ENCODE measurements at regions not wholly inside any gene's neighbourhood (a gene's known extent, or its start where the extent isn't known, plus 50 kb on each side); places are given as distances from the start of the nearest gene placed in this dataset.

DNA sequence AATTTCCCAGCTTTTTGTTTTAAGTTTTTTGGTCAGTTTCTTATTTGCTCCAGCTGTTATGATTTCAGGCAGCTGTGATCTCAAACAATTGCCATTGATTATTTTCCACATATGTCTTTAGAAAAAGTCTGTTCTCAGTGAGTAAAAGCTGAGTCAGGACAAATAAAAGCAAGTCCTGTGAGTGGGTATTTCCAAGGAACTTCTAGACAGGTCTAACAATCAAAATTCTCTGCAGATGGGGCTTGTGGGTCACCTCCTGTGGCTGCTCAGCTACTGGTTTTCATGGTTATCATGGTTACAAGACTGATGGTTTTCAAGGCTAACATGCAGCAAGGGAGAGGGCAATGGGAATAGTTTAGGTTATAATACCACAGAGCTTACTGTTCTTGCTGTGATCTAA, 585.7 kb downstream of the LMO4 start:
- no peak for DNase-seq (ENCODE audit: low read depth, low spot score)

DNA sequence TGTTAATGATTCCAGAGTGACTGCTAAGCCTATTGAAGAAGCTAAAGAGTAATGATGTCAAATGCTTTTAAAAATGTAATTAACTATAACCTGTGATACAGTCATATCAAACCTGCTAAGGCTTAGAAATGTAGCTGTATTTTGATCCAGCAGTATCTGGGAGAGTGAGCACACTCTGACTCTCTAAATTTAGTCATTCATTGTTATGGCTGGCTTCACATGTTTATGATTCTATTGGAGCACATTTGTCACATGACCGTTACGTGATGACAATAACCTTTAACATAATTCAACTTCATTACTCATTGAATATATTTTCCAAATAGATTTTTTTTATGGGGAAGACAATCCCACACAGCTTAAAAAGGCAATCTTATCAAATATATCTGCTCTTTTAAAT, 587.1 kb downstream of the LMO4 start:
- no peak for DNase-seq (ENCODE audit: low read depth, low spot score)

DNA sequence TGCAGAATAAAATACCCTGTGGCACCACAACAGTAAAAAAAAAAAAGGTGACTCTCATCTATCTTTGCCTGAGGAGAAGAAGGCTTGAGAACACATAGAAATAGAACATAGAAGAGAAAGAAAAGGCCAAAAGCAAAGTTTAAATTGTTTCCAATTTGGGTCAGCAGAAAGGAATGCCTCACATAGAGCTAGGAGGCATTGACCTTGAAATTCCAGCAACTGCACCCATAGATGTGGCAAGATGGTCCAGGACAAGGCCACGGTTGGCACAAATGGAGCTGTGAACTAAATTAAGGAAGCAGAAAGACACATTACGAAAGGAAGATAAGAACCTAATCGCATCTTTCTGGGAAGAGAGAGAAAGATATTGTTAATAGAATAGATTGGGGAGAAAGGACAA, 588.3 kb downstream of the LMO4 start:
- DNase-seq (ENCODE audit: low read depth, low spot score) = no peak

DNA sequence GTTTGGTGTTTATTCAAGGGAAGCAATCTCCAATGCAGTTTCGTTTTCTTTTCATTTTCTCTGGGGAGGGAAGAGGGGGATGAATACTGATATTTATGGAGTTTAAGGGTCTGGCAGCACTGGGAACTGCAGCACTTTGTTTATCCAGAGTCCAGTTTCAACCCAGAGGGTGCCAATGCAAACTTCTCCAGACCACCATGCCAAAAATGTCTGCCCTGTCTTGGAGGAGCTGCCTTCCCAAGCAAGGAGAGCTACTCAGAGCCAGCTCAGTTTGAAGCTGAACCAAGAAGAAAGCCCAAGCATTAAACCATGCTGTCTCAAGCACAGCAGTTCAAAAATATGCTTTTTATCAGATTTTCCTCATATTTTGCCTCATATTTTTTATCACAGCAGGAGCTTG, 589.7 kb downstream of the LMO4 start:
- no peak for DNase-seq (ENCODE audit: low read depth, low spot score)

DNA sequence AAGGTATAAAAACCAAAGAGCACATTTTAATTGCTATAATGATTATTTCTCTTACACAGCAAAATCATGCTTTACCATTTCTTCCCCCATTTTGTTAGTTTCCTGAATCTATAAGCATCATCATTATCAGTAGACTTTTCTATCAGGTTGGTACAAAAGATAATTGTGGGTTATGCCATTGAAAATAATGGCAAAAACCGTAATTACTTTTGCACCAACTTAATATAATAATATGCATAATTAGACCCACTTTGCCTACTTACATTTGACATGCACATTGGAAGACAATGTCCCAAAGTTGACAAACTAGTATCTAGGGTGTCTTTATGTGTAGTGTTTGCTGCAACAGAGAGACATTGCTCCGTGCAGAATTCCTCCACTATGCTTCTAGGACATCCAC, 594.2 kb downstream of the LMO4 start:
- no peak for DNase-seq (ENCODE audit: low read depth, low spot score)

DNA sequence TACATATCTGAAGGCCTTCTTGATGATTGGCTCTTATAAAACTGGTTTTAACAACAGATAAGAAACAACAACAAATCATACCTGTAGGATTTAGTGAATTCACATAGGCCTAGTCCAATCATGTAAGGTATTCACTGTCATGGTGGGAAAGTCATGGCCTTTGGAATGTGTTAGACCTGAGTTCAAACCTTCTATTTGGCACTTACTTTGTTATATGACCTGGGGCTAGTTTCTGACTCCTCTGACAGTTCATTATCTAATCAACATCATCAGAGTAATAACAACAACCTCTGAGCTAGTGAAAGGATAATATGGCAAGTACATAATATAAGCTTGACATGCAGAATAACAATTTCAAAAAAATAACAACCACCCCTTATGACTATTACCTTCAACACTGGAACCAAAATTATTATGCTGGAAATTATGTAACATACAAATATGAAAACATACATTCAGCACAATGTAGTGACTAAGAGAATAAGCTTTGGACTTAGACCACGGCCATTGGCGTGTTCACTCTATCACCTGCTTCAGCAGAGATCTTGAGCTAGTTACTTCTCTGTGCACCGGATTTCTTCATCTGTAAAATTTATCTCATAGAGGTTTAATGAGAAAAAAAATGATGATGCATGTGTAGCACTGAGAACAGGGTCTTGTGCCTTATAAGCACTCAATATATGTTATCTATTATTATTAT, 597.6 kb downstream of the LMO4 start:
- DNase-seq (ENCODE audit: low read depth, low spot score) = no peak

DNA sequence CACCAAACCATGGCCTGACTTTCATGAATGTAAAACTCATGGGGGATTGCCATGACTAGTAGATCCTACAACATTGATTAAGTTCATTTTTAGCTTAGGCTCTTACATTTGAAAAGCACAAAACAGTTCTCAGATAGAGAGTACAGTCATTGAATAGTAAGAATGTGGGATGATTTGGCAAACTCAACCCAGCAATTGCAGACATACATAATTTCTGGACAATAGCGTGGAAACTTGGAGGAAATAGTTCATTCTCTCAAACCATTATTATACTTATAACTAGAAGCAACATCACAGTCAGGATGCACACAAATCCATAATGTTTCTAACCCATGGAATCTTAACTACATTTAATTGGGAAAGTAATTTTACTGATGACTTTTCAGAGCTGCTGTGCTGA, 598.2 kb downstream of the LMO4 start:
- DNase-seq (ENCODE audit: low read depth, low spot score) = no peak

DNA sequence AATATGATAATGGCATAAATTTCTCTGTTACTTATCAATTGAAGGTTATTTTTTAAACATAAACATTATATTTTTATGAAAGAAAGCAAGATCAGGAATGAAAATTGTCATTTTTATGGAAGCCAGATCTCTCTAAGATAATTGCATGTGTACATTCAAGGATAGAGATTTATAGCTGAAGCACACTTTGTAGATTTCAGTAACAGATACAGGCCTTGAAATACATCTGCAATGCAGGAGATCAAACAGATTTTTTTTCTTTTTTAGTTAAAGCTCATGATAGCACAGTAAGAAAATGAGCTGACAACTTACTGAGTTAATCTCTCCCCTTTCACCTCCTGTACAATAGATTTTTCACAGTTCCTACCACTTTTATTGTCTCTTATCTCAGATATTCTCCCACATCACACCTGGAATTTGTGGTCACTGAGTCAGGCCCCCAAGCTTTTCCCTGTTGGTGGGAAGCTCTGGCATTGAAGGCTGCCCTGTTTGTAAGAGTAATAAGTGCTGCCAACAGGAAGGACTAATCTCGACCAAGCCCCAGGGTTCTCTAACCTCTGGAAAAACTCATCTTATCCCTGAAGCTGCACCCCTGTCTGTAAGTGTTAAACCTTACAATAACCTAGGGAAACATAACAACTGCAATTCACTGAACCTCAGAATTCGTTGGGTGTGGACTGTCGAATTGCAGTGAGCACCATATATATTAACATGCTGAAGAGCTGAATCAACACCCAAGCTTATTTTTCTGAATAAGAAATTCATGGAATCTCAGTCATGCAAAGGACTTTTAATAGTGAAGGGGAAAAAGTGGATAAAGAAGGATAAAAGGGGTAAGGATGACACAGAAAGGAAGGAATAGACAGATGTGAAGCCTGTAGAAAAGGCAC, 599.0 kb downstream of the LMO4 start:
- DNase-seq (ENCODE audit: low read depth, low spot score) = no peak

DNA sequence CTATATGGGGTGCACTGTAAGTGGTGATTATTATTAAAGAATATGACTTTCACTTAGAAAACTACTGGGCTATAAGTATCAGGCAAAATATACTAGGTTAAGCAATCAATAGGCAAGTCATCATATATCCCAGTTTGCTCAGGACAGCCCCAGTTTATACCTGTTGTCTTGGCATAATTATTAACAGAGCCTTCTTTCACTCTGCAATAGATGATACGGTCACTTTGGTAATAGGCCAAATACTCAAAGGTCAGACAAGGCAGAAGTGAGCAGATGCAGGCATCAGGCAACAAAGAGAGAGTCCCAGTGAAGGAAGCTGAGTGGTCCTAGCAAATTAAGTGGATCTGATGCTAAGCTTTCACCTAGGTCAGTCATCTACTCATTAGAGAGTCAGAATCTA, 599.9 kb downstream of the LMO4 start:
- DNase-seq (ENCODE audit: low read depth, low spot score) = no peak

DNA sequence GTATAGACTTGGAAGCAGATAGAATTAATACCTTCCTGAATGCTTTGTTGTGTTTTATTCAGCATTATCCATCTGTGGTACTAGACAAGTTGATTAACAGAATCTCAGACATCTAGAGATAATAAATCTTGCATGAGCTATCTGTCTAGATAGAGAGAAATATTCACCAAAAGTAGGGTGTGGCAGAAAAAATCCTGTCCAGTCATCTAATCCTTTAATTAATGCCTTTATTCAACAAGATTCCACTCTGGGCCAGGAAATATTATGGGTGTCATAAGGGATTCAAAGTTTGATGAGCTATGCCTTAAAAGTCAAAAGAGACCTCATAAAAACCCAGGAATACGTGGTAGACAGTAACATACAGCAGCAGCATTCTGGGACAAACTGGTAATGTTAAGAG, 601.2 kb downstream of the LMO4 start:
- DNase-seq (ENCODE audit: low read depth, low spot score) = no peak

DNA sequence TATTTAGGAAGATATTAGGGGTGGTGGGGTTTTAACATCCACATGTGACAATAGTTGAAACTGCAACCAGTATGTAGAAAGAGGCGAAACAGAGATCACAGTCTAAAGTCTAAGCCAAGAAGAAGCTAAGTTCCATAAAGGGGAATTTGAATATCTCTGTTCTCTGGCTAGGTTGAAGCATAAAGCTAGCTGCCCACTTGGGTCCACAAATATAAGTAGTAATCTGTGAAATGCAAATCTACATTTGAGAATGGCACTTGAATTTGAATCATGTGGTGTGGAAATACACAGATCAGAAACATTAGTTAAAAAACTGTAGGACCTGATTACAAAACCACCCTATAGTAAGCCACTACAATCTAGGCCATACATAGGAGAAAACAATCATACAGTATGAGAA, 602.1 kb downstream of the LMO4 start:
- no peak for DNase-seq (ENCODE audit: low read depth, low spot score)

DNA sequence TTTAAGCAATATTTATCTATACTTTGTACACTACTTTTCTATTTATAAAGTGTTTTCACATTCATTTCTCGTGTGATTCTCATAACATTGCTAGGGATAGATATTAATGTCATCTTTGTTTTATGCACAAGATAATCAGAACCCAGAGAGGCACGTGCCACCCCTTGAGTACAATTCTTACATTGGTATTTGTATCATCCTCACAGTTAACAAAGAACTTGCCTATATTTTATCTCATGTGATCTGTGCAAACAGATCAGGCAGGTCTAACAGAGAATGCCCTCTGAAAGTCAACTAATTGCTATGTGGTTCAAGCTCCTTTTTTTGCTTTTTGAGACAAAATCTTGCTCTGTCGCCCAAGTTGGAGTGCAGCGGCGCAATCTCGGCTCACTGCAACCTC, 604.5 kb downstream of the LMO4 start:
- DNase-seq (ENCODE audit: low read depth, low spot score) = no peak

DNA sequence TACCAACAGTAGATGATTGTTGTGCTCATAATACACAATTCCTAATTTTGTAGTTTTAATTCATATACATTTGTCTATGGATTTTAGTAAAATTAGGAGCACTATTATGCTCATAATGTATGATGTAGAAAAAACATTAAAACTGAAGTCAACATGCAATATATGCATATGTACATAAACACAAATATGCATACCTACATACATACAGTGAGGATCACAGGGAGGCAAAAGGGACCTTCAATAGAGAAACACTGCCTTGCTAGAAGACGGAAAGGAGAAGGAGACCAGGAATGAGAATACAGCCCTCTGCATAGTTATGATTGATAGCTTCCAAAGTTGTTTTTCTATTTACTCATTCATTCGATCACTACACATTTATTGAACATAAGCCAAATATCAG, 606.5 kb downstream of the LMO4 start:
- no peak for DNase-seq (ENCODE audit: low read depth, low spot score)

DNA sequence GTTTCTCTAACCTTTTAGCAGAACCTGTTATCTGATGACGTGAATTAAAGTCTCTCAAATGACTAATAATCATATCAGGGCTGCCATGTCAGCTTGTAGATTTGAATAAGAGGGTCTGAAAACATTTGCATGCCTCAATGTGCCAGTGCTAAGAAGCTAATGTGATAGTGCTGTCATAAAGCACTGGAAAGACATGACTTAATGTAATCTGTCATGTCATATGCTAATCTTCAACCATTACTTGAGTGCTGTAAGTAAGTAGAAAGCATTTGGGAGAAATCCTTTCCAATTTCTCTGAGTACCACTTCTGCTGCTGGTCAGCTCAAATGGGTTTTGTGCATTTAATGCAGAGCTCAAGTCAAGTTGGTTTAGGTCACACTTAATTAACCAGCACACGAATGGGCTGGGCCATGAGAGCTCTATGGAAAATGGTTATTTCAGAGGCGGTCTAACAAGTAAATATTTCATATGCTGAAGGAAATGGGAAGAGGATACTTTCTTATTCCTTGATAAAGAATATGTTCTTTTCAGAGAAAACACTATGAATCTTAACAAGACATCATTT, 609.2 kb downstream of the LMO4 start:
- DNase-seq (ENCODE audit: low read depth, low spot score) = no peak

DNA sequence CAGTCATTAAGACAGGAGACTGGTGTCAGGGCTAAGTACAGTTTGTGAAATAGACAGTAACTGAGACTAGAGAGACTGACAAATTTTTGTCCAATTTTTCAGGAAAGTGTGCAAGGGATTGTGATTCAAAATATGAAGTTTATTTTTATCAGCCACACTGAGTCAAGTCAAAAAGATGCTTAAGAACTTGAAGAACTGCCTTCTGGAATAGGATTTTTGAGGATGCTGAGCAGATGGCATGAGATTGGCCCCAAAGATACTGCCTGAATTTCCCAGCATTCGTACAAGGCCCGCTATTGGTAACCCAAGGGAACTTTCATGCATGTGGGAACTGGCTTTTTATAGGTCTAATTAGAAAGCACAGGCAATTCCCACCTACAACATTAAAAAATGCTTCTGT, 610.0 kb downstream of the LMO4 start:
- DNase-seq (ENCODE audit: low read depth, low spot score) = no peak

DNA sequence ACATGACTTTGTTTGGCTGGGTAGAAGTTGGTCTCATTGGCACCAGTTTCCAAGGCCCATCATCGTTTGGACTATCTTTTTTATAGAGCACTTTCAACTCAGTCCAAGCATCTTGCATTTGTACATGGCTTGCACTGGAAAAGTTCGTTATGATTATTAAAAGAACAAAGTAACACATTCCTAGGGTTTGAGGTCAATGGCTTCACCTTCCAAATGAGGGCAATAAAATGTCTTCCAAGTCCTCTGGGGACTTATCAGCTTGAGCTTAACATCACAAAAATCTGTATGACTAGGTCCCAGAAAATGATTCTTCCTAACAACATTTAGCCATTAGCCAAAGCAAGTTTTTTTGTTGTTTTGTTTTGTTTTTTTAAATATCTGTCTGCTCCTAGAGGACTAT, 610.8 kb downstream of the LMO4 start:
- DNase-seq (ENCODE audit: low read depth, low spot score) = no peak

DNA sequence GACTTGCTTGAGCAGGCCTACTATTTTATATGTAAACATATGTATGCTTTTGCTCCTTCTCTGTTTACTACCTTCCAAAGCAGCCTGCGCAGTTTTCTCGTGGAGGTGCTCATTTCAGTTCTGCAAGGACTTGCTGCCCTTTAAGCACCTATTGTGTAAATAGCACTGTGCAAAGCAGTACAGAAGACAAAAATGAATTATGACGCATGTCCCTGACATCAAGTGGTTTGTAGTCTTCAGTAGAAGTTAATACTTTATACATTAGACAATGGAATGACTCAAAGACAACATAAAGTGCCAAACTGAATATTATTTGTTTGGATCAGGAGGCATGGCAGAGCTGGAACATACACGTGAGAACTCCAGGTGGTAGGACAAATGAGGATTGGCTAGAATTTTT, 611.7 kb downstream of the LMO4 start:
- no peak for DNase-seq (ENCODE audit: low read depth, low spot score)

DNA sequence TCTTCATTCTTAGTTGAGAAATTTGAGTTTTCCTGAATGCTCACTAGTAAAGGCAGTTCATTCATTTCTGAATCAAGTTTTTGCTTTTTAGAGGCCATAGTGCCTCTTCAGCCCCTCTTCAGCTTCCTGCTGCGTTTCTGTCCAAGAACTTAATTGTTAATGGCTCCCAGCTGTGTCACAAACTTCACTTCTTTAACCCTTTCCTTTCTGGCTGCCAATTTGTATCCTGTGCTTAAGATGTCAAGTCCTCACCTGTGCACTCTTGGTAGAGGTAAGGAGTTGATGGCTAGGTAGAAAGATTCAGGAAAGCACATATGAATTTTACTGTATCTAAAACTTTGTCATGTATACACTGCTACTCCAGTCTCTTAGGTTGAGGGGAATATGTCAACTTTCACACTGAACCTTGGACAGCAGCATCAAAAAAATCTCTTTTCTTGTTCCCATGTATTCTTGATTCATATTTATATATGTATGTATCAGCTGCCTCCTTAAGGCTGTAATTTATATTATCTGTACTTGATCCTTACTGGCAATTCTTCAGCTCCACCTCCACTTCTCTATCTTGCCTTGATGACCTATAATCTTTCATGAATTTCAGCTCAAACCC, 612.8 kb downstream of the LMO4 start:
- DNase-seq (ENCODE audit: low read depth, low spot score) = no peak

DNA sequence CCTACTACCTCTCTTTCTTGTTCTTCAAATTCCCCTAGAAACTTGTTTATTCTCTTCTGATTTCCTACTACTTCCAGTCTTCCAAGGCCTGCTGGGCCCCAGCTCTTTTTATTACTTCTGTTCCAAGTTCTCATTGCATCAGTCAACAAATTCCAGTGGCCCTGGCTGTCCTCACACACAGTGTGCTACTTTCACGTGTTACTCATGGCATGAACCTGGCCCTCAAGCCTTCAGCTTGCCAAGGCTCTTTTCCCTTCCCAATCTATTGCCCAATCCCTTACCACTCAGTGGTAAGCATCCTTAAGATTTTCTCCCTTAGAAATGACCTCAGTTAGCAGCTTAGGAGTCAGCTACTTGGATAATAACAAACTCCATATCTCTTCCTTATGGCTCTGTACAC, 613.5 kb downstream of the LMO4 start:
- no peak for DNase-seq (ENCODE audit: low read depth, low spot score)

DNA sequence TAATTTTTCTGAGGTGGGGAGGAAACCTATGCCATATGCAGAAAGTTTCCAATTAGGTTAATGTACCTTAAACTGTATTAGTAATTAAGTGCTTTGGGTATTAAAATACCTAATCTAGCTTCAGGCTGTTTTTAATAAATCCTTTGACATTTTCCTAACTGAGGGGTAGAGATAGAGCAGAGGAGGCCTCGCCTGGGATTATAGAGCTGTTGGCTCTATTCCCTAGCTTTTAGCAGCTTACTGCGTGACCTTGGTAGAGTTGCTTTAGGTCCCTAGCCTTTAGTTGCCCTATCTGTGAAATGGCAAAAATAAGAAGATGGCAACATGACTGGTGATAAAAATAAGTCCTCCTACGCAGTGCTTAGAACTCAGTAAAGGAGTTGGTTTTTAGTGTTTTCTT, 621.0 kb downstream of the LMO4 start:
- no peak for DNase-seq (ENCODE audit: low read depth, low spot score)

DNA sequence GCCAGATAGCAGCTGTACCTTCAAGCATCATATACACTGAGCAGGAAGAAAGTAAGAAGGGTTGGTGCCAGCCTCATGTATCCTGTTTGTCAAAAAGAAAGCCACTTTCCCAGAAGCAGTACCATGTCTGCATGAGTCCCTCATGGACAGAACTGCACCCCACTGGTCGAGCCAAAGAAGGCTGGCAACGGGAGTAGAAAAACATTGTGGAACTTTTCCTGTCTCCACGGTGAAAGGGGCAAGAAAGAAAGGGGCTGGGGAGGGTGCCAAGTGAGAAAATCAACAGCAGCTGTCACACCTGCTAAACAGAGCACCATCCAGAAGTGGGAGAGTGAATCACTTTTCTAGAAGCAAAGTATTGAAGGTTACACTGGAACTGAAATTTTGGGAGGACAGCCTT, 621.7 kb downstream of the LMO4 start:
- no peak for DNase-seq (ENCODE audit: low read depth, low spot score)

DNA sequence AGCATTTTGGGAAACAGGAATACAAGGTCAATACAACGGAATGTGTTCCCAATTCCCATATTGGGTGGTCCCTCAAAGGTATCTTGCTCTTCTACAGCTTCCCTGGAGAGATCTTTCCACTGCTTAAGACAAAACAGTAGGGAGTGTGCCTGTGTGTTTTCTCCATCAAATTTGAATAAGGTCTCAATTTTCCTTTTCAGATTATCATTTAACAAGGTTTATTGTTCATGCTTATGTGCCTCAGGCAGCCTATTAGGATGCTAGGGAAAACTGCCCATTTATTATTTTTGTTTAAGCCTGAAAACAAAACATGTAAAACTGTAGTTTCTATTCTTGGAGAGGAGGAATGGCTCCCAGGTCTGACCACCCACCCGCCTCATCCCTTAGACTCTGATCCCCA, 622.7 kb downstream of the LMO4 start:
- DNase-seq (ENCODE audit: low read depth, low spot score) = no peak

Data from pulmonary artery endothelial cell (primary cell).